Liver (tissue), 8 donors: ENCODE measurements at regions not wholly inside any gene's neighbourhood (a gene's known extent, or its start where the extent isn't known, plus 50 kb on each side); places are given as distances from the start of the nearest gene placed in this dataset.

Experiments
- DNase-seq: peaks from one replicate; pipeline ENCODE4 v3.0.0-alpha.2; 2017; ENCODE audit warnings: low spot score
- H3K27ac ChIP-seq, 2 donors: one replicate each; pipeline ENCODE4 v1.7.0; 2013; ENCODE audit warnings: inconsistent platforms in 2 of 2, low read length in 2 of 2, control low read depth in 1 of 2, low read depth in 1 of 2, mild to moderate bottlenecking in 1 of 2
- H3K27me3 ChIP-seq, 4 donors: one replicate each; pipeline versions ENCODE4 v1.6.1 to v1.7.0; 2013; ENCODE audit warnings: low read length in 3 of 4, inconsistent platforms in 1 of 4, mild to moderate bottlenecking in 1 of 4, moderate library complexity in 1 of 4; ENCODE audit not compliant: control insufficient read depth in 4 of 4, insufficient read depth in 4 of 4
- H3K36me3 ChIP-seq, 4 donors: one replicate each; pipeline versions ENCODE4 v1.6.1 to v1.7.0; 2013; ENCODE audit warnings: low read length in 3 of 4, mild to moderate bottlenecking in 3 of 4, low read depth in 1 of 4, moderate library complexity in 1 of 4; ENCODE audit not compliant: control insufficient read depth in 4 of 4, insufficient read depth in 3 of 4
- H3K4me1 ChIP-seq, 4 donors: one replicate each; pipeline versions ENCODE4 v1.6.1 to v1.7.0; 2013; ENCODE audit warnings: low read length in 3 of 4, mild to moderate bottlenecking in 3 of 4, moderate library complexity in 1 of 4; ENCODE audit not compliant: control insufficient read depth in 4 of 4, insufficient read depth in 4 of 4
- H3K4me3 ChIP-seq, 3 donors: one replicate each; pipeline versions ENCODE4 v1.6.1 to v1.7.0; 2013; ENCODE audit warnings: low read length in 3 of 3, control low read depth in 1 of 3, low read depth in 1 of 3, mild to moderate bottlenecking in 1 of 3
- H3K9ac ChIP-seq, 2 donors: one replicate each; pipeline ENCODE4 v1.7.0; 2013; ENCODE audit warnings: low read length in 2 of 2, mild to moderate bottlenecking in 2 of 2, moderate library complexity in 2 of 2, control low read depth in 1 of 2, low read depth in 1 of 2
- H3K9me3 ChIP-seq, 4 donors: one replicate each; pipeline versions ENCODE4 v1.6.1 to v1.7.0; 2013; ENCODE audit warnings: low read length in 3 of 4; ENCODE audit not compliant: control insufficient read depth in 4 of 4
- EGR1 ChIP-seq, 2 donors: IDR thresholded peaks; 2 replicates each; pipeline ENCODE4 v1.6.1; 2016 to 2018; ENCODE audit warnings: antibody characterized with exemption in 2 of 2, low read depth in 2 of 2
- FOXA1 ChIP-seq: IDR thresholded peaks from 2 replicates; pipeline ENCODE4 v1.6.1; 2016; ENCODE audit warnings: antibody characterized with exemption
- FOXA2 ChIP-seq: IDR thresholded peaks from 2 replicates; pipeline ENCODE4 v1.6.1; 2016; ENCODE audit warnings: antibody characterized with exemption
- HNF4G ChIP-seq: IDR thresholded peaks from 2 replicates; pipeline ENCODE4 v1.6.1; 2016; ENCODE audit warnings: antibody characterized with exemption
- JUND ChIP-seq, 2 donors: IDR thresholded peaks; 2 replicates each; pipeline ENCODE4 v1.6.1; 2016; ENCODE audit warnings: antibody characterized with exemption in 2 of 2
- NR2F2 ChIP-seq: IDR thresholded peaks from 2 replicates; pipeline ENCODE4 v1.6.1; 2016; ENCODE audit warnings: antibody characterized with exemption
- RAD21 ChIP-seq, 2 donors: IDR thresholded peaks; 2 replicates each; pipeline ENCODE4 v1.6.1; 2016; ENCODE audit warnings: antibody characterized with exemption in 2 of 2, mild to moderate bottlenecking in 2 of 2
- RXRA ChIP-seq, 2 donors: IDR thresholded peaks; 2 replicates each; pipeline ENCODE4 v1.6.1; 2017 to 2018; ENCODE audit warnings: antibody characterized with exemption in 2 of 2, mild to moderate bottlenecking in 1 of 2
- SP1 ChIP-seq: IDR thresholded peaks from 2 replicates; pipeline ENCODE4 v1.6.1; 2018; ENCODE audit warnings: antibody characterized with exemption, mild to moderate bottlenecking
- TAF1 ChIP-seq: conservative IDR thresholded peaks from 2 replicates; pipeline ENCODE4 v1.6.1; 2016; ENCODE audit warnings: antibody characterized with exemption, mild to moderate bottlenecking
- WGBS: extraction: QIAGEN DNeasy Blood & Tissue Kit; methylation state at CpG from one replicate; pipeline ENCODE4 v1.1.7; 2013; 5-methylcytosine and 5-hydroxymethylcytosine counted together
- TF ChIP-seq, protein P1 (sequence below): fragments of 150-350 bp; IDR thresholded peaks from 2 replicates; pipeline ENCODE4 v1.5.1; 2017; ENCODE audit warnings: improper control_type of control experiment, low read depth, low read length; ENCODE audit not compliant: missing input control
- TF ChIP-seq, protein P2 (sequence below): IDR thresholded peaks from 2 replicates; pipeline ENCODE4 v1.6.1; 2016; ENCODE audit warnings: antibody characterized with exemption, mild to moderate bottlenecking
- TF ChIP-seq, protein P3 (sequence below): IDR thresholded peaks from 2 replicates; pipeline ENCODE4 v1.6.1; 2016; ENCODE audit warnings: antibody characterized with exemption
- TF ChIP-seq, protein P4 (sequence below): IDR thresholded peaks from 2 replicates; pipeline ENCODE4 v1.6.1; 2016; ENCODE audit warnings: antibody characterized with exemption
- TF ChIP-seq, protein P5 (sequence below): IDR thresholded peaks from 2 replicates; pipeline ENCODE4 v1.6.1; 2016; ENCODE audit warnings: antibody characterized with exemption
- donor health status: healthy.
- donor health status: healthy.
- donor health status: healthy.
- donor health status: healthy.
- donor health status: healthy.

DNA sequence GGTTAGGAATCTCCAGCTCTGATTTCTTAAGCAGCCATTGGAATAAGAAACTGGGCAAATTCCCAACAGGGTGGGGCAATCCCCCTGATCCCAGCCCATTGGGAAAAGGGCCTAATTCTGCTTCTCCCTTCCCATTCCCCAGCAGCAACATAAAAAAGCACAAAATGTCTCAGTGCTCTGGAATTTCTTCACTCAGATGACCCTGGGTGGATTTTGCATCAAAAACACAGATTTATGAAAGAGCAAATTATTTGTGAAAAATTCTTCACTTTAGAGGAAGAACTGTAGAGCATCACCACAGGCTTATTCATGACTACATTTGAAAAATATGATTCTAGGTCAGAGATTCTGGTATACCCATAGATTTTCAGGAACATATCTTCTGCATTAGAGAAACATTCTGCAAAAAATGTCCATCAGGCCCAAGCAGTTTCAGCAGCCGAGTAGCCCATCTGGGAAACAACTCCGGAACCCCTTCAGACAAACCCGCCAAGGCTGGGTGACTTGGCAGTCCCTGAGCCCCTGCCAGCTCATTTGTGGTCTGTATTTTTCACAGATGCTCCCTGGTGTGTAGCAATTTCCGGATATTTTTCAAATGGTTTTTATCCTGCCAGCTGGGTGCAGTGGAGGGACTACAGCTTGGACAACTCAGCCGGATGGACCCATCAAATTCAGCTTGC lies 102.1 kb upstream of the RANBP3L start:
- H3K9me3 ChIP-seq = no peaks in the 10 kb centered on the region
- H3K9ac ChIP-seq = no peak overlapping the region
- H3K27ac ChIP-seq = peak overlapping the region; percentile 78 to 81
- 67% methylated on average over 5 of the region's 5 CpGs for WGBS
- DNase-seq = no peak
- H3K36me3 ChIP-seq = no peaks in the 10 kb centered on the region
- peak overlapping the region in 1 of 3 donors; percentile 19 for H3K4me3 ChIP-seq
- no peaks in the 10 kb centered on the region for H3K27me3 ChIP-seq
- no peak for TF ChIP-seq TAF1
- peak in 1 of 2 donors; percentile 1 for TF ChIP-seq JUND (IDR thresholded peaks at IDR 0.05)
- TF ChIP-seq RAD21 (IDR thresholded peaks at IDR 0.05) = peak in 1 of 2 donors; percentile 17
- TF ChIP-seq NR2F2 = peak; percentile 58
- no peak for TF ChIP-seq EGR1 (IDR thresholded peaks at IDR 0.05; ENCODE audit: low read depth in 2 of 2)
- TF ChIP-seq FOXA2 = no peak
- peak; percentile 13 for TF ChIP-seq HNF4G
- peak; percentile 66 for TF ChIP-seq SP1
- TF ChIP-seq, protein P1, sequence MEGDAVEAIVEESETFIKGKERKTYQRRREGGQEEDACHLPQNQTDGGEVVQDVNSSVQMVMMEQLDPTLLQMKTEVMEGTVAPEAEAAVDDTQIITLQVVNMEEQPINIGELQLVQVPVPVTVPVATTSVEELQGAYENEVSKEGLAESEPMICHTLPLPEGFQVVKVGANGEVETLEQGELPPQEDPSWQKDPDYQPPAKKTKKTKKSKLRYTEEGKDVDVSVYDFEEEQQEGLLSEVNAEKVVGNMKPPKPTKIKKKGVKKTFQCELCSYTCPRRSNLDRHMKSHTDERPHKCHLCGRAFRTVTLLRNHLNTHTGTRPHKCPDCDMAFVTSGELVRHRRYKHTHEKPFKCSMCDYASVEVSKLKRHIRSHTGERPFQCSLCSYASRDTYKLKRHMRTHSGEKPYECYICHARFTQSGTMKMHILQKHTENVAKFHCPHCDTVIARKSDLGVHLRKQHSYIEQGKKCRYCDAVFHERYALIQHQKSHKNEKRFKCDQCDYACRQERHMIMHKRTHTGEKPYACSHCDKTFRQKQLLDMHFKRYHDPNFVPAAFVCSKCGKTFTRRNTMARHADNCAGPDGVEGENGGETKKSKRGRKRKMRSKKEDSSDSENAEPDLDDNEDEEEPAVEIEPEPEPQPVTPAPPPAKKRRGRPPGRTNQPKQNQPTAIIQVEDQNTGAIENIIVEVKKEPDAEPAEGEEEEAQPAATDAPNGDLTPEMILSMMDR = no peak
- TF ChIP-seq RXRA (IDR thresholded peaks at IDR 0.05) = no peak
- TF ChIP-seq, protein P2, sequence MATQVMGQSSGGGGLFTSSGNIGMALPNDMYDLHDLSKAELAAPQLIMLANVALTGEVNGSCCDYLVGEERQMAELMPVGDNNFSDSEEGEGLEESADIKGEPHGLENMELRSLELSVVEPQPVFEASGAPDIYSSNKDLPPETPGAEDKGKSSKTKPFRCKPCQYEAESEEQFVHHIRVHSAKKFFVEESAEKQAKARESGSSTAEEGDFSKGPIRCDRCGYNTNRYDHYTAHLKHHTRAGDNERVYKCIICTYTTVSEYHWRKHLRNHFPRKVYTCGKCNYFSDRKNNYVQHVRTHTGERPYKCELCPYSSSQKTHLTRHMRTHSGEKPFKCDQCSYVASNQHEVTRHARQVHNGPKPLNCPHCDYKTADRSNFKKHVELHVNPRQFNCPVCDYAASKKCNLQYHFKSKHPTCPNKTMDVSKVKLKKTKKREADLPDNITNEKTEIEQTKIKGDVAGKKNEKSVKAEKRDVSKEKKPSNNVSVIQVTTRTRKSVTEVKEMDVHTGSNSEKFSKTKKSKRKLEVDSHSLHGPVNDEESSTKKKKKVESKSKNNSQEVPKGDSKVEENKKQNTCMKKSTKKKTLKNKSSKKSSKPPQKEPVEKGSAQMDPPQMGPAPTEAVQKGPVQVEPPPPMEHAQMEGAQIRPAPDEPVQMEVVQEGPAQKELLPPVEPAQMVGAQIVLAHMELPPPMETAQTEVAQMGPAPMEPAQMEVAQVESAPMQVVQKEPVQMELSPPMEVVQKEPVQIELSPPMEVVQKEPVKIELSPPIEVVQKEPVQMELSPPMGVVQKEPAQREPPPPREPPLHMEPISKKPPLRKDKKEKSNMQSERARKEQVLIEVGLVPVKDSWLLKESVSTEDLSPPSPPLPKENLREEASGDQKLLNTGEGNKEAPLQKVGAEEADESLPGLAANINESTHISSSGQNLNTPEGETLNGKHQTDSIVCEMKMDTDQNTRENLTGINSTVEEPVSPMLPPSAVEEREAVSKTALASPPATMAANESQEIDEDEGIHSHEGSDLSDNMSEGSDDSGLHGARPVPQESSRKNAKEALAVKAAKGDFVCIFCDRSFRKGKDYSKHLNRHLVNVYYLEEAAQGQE = peak; percentile 13
- TF ChIP-seq, protein P3, sequence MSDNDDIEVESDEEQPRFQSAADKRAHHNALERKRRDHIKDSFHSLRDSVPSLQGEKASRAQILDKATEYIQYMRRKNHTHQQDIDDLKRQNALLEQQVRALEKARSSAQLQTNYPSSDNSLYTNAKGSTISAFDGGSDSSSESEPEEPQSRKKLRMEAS = no peak
- H3K4me1 ChIP-seq = peaks cover 9 to 31% (median 14%) of the 10 kb centered on the region in 4 donors

DNA sequence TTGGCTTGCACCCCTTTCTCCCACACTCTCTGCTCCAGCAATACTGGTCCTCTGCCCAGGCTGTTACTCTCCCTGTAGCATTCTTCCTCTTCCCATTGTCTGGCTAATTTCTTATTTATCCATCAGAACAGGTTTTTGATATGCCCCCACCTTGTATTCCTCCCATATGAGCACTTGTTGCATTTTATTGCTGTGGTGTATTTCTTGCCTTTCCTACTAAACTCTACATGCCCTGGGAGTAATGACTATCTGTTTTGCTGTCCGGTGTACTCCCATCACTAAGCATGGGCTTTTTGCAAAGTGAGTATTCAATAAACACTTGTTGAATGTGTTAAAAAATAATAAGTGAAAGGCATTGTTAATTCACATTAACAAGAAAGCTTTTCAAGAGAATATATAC lies 104.3 kb upstream of the RANBP3L start:
- H3K36me3 ChIP-seq = no peaks in the 10 kb centered on the region
- 97% methylated on average over 1 of the region's 1 CpG for WGBS
- no peaks in the 10 kb centered on the region for H3K27me3 ChIP-seq
- TF ChIP-seq FOXA2 (no peak), EGR1 (IDR thresholded peaks at IDR 0.05; ENCODE audit: low read depth in 2 of 2) (no peak), SP1 (no peak), FOXA1 (no peak)
- TF ChIP-seq, protein P4, sequence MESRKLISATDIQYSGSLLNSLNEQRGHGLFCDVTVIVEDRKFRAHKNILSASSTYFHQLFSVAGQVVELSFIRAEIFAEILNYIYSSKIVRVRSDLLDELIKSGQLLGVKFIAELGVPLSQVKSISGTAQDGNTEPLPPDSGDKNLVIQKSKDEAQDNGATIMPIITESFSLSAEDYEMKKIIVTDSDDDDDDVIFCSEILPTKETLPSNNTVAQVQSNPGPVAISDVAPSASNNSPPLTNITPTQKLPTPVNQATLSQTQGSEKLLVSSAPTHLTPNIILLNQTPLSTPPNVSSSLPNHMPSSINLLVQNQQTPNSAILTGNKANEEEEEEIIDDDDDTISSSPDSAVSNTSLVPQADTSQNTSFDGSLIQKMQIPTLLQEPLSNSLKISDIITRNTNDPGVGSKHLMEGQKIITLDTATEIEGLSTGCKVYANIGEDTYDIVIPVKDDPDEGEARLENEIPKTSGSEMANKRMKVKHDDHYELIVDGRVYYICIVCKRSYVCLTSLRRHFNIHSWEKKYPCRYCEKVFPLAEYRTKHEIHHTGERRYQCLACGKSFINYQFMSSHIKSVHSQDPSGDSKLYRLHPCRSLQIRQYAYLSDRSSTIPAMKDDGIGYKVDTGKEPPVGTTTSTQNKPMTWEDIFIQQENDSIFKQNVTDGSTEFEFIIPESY = no peak
- TF ChIP-seq, protein P5, sequence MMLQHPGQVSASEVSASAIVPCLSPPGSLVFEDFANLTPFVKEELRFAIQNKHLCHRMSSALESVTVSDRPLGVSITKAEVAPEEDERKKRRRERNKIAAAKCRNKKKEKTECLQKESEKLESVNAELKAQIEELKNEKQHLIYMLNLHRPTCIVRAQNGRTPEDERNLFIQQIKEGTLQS = no peak
- H3K4me1 ChIP-seq = peaks cover 9 to 26% (median 14%) of the 10 kb centered on the region in 4 donors
- no peak overlapping the region for H3K9ac ChIP-seq
- no peak for DNase-seq
- no peak overlapping the region for H3K4me3 ChIP-seq
- no peaks in the 10 kb centered on the region for H3K9me3 ChIP-seq
- no peak overlapping the region for H3K27ac ChIP-seq
